HG03095 (cell line): ENCODE measurements at regions not wholly inside any gene's neighbourhood (a gene's known extent, or its start where the extent isn't known, plus 50 kb on each side); places are given as distances from the start of the nearest gene placed in this dataset.
A peak's percentile ranks its signal among the peaks of the same experiment; 100 is the strongest.

Experiments
- ATAC-seq: cut with Tn5 transposase; IDR thresholded peaks from one replicate; pipeline ENCODE4 v1.9.1; 2021; ENCODE audit warnings: moderate library complexity; ENCODE audit not compliant: unreplicated experiment

DNA sequence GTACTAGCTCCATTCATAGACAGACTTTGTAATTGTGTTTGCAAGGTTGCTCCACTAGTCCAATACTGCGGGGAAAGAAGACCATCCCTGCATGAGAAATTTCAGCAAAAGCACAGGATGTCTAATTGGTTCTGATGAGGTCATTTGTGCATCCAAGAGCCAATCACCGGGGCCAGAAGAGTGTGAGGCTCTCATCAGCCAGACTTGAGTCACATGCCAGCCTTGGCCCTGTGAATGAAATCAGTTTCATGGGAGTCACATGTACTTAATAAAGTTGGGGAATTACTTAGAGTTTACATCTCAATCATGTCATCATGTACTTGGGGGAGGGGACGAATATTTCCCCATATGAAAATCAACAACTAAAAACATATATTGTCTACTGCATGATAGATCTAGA is 1236.0 kb downstream of the MAT2B start:
- ATAC-seq: no peak

GRCh38 chr5:164742025-164742424 is 1236.6 kb downstream of the MAT2B start:
- ATAC-seq: peak; percentile 84

- no peak for ATAC-seq
Measured at GRCh38 chr5:164746723-164747122, 1241.3 kb downstream of the MAT2B start.

DNA sequence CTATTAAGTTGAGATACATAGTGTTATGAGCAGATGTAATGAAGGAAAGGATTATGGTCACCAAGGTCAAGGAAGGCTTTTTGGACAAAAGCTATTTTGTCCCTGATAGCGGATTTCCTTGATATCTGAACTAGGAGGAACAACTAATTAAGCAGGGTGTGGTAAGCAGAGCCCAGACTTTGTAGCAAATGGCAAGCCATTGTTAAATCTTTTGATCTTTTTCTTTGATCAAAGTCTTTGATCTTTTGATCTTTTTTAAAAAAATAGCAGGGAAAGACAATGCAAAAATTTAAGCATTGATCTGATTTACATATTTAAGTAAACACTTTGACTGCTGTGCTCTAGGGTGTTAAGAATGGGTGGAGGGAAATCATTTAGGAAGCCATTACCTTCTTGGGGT is 1242.0 kb downstream of the MAT2B start:
- ATAC-seq: no peak

GRCh38 chr5:164748861-164749260 is 1243.4 kb downstream of the MAT2B start:
- ATAC-seq: peak; percentile 82

DNA sequence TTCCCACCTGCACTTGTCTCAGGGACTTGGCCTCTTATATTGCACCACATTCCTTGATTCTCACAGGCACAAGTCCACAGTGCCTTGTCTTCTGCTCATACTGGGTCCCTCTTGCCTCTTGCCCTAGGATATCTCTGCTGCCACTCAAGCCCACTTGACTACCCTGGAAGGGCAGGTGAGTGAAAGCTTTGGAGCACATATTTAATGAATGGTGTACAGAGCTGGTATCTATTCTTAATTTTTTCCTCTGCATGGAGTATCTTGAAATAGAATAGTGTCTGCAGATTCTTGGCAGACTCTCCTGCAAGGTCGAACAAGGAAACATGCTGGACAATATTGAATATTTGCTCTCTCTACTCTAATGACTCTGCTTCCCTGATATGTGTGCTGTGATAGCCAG is 1248.0 kb downstream of the MAT2B start:
- no peak for ATAC-seq

GRCh38 chr5:164763206-164763605 is 1257.8 kb downstream of the MAT2B start:
- ATAC-seq: no peak

DNA sequence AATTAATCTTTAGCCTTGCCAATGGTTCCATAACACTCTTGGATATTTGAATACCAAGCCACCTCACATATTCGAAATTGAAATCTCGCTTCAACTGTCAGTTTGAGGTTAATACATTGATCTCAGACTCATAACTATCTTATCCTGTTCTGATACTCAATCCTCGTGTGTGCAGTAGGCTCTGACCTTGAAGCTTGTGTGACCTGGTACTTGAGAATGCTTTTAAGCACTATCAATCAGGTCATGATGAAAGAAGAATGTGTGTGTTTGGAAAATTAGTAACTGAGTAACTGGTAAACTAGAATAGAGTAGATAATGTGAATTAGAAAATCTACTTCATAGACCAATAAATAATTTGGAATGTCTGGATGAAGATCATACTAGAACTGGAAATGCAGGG is 1266.7 kb downstream of the MAT2B start:
- no peak for ATAC-seq

DNA sequence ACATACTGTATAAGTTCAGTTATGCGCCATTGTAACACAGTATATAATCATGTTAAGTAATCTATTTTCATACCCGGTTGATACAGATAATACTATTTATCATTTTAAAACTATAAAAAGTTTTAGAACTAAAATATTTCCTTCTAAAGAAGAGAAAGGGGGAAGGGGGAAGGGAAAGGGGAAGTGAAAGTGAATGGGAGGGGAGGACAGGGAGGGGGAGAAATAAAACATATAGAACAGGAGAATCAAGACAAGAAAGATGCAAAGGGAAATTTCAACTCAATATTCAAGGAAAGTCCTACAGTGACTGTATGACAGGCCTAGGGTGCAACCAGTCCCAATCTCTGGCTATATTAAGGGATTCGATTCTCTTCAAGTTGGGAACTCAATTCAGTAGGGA is 1278.8 kb downstream of the MAT2B start:
- ATAC-seq: no peak

DNA sequence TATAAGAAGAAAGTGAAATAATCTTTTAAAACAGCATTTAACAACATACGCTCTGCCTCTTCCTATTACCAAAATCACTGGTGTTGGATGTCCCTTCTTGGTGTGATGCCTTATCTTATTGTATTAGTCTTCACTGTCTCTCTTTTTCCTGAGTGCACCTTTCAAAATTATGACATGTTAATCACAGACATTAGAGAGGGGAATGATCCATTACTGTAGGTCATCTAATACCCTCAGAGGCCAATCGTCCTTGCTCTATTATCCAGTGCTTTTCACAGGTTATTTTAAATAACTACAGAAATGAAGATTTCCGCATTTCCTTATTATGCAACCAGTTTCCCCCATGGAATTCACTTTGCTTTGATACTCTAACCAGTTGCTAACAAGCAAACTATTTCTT is 1292.7 kb downstream of the MAT2B start:
- no peak for ATAC-seq

DNA sequence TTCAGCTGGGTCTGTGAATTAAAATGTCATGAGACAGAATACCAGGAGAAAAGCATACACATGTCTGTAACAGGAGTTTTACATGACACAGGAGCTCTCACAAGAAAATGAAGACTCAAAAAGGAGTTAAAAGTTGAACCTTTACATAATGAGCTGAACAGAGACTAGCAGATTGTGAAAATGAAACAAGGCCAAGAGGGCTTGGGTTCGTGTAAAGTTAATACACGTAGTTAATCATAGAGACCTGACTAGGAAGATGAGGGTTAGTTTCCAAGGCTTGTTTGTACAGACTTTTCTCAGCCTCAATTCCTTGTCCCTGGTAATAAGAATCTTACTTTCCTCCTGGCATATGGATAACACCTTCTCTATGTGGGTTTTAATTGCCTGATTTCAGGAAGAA is 1294.0 kb downstream of the MAT2B start:
- ATAC-seq: no peak

GRCh38 chr5:164801910-164802309 is 1296.5 kb downstream of the MAT2B start:
- no peak for ATAC-seq

DNA sequence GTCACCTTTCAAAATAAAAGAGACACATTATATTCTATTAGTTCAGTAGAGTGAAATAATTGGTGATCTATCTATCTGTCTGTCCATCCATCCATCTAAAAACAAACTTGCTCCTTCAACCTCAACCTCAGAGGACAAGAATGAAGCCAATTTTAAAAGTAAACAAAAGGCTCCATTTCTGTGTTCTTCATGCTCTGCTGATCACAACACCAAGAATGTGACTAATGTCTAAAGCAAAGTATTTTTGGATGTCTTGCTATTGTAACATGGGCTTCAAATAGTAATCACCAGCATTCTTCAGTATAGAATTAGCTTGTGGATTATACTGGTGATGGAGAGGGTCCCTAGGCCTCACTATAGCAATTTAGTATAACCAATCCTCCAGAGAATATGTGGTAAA is 1304.4 kb downstream of the MAT2B start:
- peak; percentile 80 for ATAC-seq

- ATAC-seq: no peak
Measured at GRCh38 chr5:164818445-164818844, 1313.0 kb downstream of the MAT2B start.

GRCh38 chr5:164824671-164825070 is 1319.3 kb downstream of the MAT2B start:
- no peak for ATAC-seq

- ATAC-seq: no peak
Measured at GRCh38 chr5:164832516-164832915, 1327.1 kb downstream of the MAT2B start.

GRCh38 chr5:164844348-164844747 is 1338.9 kb downstream of the MAT2B start:
- ATAC-seq: no peak

DNA sequence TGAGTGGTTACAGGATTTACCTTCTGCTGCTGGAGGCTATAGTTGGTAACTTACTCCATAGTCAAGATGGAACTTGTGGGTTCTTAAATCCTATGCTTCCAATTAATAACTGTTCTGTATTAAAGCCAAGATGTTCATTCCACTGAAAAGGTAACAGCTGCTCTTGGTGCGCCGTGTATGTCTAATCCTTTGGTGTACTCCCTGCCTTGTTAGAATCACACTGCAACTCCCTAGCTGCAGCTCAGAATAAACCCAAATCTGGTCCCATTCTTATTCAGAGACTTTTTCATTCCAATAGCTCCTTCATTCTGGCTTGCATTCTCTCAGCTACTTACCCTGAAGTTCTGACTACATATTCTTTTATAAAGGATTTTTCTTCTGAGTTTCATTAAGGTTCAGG is 1355.5 kb downstream of the MAT2B start:
- ATAC-seq: no peak

DNA sequence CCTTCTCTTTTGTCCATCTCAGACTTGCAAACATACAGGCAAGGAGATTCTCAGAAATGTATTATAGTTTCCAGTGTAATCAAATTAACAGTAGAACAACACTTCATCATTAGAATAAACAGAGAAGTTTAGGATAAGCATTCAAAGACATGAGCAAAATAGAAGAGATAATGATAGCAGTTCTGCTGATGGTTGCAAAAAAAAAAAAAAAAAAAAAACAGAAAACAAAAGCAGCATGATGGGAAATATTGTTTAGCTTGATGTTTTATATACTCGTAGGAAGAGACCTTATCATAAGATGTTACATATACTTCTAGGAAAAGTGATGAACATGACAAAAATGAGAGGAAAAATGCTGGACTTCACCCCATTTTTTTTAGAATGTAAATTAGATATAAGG is 1356.2 kb downstream of the MAT2B start:
- ATAC-seq: no peak

- no peak for ATAC-seq
Measured at GRCh38 chr5:164868761-164869160, 1363.3 kb downstream of the MAT2B start.

DNA sequence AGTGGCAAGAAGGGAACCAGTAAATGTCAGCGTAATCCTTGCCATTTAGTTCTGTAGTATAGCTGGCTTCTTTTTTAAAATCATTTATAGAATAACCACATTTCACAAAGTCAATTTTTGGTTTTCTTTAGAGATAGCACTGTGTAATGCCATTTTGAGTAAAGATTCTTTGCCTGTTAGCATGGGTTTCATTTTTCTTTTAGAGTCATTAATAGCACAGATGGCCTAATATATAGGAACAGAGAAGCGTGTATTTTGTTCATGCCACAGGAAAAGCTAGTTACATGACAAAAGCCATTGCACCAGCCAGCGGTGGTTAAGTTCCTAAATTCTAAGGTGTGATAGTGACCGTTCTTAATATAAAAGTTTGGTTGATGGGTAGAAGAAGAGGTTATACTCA is 1363.9 kb downstream of the MAT2B start:
- ATAC-seq: no peak

DNA sequence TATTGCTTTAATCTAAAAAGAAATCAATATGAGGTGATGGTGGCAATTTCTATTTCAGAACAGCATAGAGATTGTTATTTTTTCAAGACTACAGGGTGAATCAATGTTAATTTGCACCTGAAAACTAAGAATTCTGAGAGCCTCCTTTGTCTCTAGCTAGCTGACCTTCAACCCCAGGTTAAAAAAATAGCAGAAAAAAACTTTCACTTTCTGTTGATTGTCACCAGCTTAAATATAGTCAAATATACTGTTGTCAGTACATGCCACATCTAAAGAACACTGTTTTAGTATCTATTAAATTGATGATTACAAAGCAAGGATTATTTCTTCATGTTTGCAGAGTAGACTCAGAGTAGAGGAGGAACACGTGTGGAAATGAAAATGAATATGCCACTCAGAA is 1371.4 kb downstream of the MAT2B start:
- no peak for ATAC-seq

DNA sequence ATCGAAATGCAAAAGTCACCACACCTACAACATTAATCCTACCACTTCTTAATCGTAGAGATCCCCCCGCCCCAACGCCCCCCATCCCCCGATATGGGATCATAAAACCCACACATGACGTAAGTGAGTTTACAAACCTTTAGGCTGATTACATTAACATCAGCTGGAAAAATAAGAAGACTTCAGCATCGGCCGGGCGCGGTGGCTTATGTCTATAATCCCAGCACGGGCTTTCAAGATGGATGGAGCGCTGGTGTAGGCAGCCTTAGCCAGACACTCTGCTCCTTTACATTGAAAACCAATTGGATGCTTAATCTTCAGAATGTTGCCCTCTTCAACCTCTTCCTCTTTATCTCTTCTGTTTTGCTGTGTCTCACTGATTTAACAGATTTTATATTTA is 1376.0 kb downstream of the MAT2B start:
- ATAC-seq: no peak

DNA sequence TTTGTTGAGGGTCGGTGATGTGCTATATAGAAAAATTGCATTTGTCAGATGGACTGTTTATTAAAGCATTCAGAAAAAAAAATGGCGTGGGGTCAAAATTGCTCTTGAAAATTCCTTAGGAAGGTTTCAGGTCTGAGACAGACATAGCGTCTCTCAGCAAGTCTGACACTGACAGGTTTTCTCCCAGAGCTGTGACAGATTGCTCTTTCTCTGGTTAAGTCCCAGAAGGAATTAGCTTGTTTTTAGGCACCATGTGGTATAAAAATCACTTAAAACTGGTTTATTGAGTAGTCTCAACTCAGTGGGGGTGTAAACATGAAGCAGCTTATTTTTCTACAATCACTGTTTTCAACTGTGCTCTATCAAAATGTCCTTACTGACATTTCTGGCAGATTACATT is 1379.8 kb downstream of the MAT2B start:
- no peak for ATAC-seq
